ENCODE measurements at regions not wholly inside any gene's neighbourhood (a gene's known extent, or its start where the extent isn't known, plus 50 kb on each side); places are given as distances from the start of the nearest gene placed in this dataset.

- no peaks in the 10 kb centered on the region for H3K9me3 Mint-ChIP-seq
- no peak overlapping the region for H3K27ac Mint-ChIP-seq
- H3K4me1 Mint-ChIP-seq (ENCODE audit: low read depth) = no peaks in the 10 kb centered on the region
- intact Hi-C loops (cut with micrococcal nuclease) = no loop called here
- no peaks in the 10 kb centered on the region for H3K36me3 Mint-ChIP-seq (ENCODE audit: low read depth)
- H3K4me3 Mint-ChIP-seq (ENCODE audit: low read depth) = no peak overlapping the region
- no peaks in the 10 kb centered on the region for H3K27me3 Mint-ChIP-seq (ENCODE audit: low read depth)
- no peak for DNase-seq (ENCODE audit: low spot score)
Observed at GRCh38 chr2:16408331-16409005, 257.2 kb downstream of the CYRIA start.

- H3K27me3 Mint-ChIP-seq (ENCODE audit: low read depth) = no peaks in the 10 kb centered on the region
- intact Hi-C loops (cut with micrococcal nuclease) = no loop called here
- no peaks in the 10 kb centered on the region for H3K9me3 Mint-ChIP-seq
- H3K4me1 Mint-ChIP-seq (ENCODE audit: low read depth) = no peaks in the 10 kb centered on the region
- H3K4me3 Mint-ChIP-seq (ENCODE audit: low read depth) = no peak overlapping the region
- no peak for DNase-seq (ENCODE audit: low spot score)
- no peak overlapping the region for H3K27ac Mint-ChIP-seq
- no peaks in the 10 kb centered on the region for H3K36me3 Mint-ChIP-seq (ENCODE audit: low read depth)
Observed at GRCh38 chr2:16407358-16407757, 258.3 kb downstream of the CYRIA start.

- no peaks in the 10 kb centered on the region for H3K9me3 Mint-ChIP-seq
- no peaks in the 10 kb centered on the region for H3K36me3 Mint-ChIP-seq (ENCODE audit: low read depth)
- intact Hi-C loops (cut with micrococcal nuclease) = no loop called here
Observed at GRCh38 chr2:16406496-16407289, 258.9 kb downstream of the CYRIA start.

GRCh38 chr2:16405551-16405950 is 260.1 kb downstream of the CYRIA start:
- no peak for DNase-seq (ENCODE audit: low spot score)
- Mint-ChIP-seq H3K4me1 (ENCODE audit: low read depth) (no peaks in the 10 kb centered on the region), H3K36me3 (ENCODE audit: low read depth) (no peaks in the 10 kb centered on the region), H3K27ac (no peak overlapping the region), H3K4me3 (ENCODE audit: low read depth) (no peak overlapping the region), H3K27me3 (ENCODE audit: low read depth) (no peaks in the 10 kb centered on the region), H3K9me3 (no peaks in the 10 kb centered on the region)
- intact Hi-C loops (cut with micrococcal nuclease) = no loop called here

More at GRCh38 chr2:16406496-16407289, 258.9 kb downstream of the CYRIA start:
- no peak overlapping the region for H3K4me3 Mint-ChIP-seq (ENCODE audit: low read depth)
- no peak for DNase-seq (ENCODE audit: low spot score)
- H3K4me1 Mint-ChIP-seq (ENCODE audit: low read depth) = no peaks in the 10 kb centered on the region
- H3K27me3 Mint-ChIP-seq (ENCODE audit: low read depth) = no peaks in the 10 kb centered on the region
- H3K27ac Mint-ChIP-seq = no peak overlapping the region

GRCh38 chr2:16404551-16405300 is 260.9 kb downstream of the CYRIA start:
- Mint-ChIP-seq H3K4me3 (ENCODE audit: low read depth) (no peak overlapping the region), H3K27ac (no peak overlapping the region), H3K27me3 (ENCODE audit: low read depth) (no peaks in the 10 kb centered on the region)

GRCh38 chr2:16404146-16404545 is 261.5 kb downstream of the CYRIA start:
- Mint-ChIP-seq H3K27me3 (ENCODE audit: low read depth) (no peaks in the 10 kb centered on the region), H3K4me1 (ENCODE audit: low read depth) (no peaks in the 10 kb centered on the region), H3K27ac (no peak overlapping the region), H3K9me3 (no peaks in the 10 kb centered on the region), H3K36me3 (ENCODE audit: low read depth) (no peaks in the 10 kb centered on the region), H3K4me3 (ENCODE audit: low read depth) (no peak overlapping the region)
- no peak for DNase-seq (ENCODE audit: low spot score)
- intact Hi-C loops (cut with micrococcal nuclease) = no loop called here

More at GRCh38 chr2:16404551-16405300, 260.9 kb downstream of the CYRIA start:
- no peak for DNase-seq (ENCODE audit: low spot score)
- intact Hi-C loops (cut with micrococcal nuclease) = no loop called here
- Mint-ChIP-seq H3K36me3 (ENCODE audit: low read depth) (no peaks in the 10 kb centered on the region), H3K9me3 (no peaks in the 10 kb centered on the region), H3K4me1 (ENCODE audit: low read depth) (no peaks in the 10 kb centered on the region)

- Mint-ChIP-seq H3K9me3 (no peaks in the 10 kb centered on the region), H3K27ac (no peak overlapping the region), H3K27me3 (ENCODE audit: low read depth) (no peaks in the 10 kb centered on the region), H3K36me3 (ENCODE audit: low read depth) (no peaks in the 10 kb centered on the region), H3K4me1 (ENCODE audit: low read depth) (no peaks in the 10 kb centered on the region), H3K4me3 (ENCODE audit: low read depth) (no peak overlapping the region)
- intact Hi-C loops (cut with micrococcal nuclease) = no loop called here
- DNase-seq (ENCODE audit: low spot score) = no peak
Observed at GRCh38 chr2:16402891-16403290, 262.7 kb downstream of the CYRIA start.

- H3K9me3 Mint-ChIP-seq = no peaks in the 10 kb centered on the region
- DNase-seq (ENCODE audit: low spot score) = no peak
- H3K27me3 Mint-ChIP-seq (ENCODE audit: low read depth) = no peaks in the 10 kb centered on the region
- no peaks in the 10 kb centered on the region for H3K4me1 Mint-ChIP-seq (ENCODE audit: low read depth)
- H3K27ac Mint-ChIP-seq = no peak overlapping the region
- no peaks in the 10 kb centered on the region for H3K36me3 Mint-ChIP-seq (ENCODE audit: low read depth)
- intact Hi-C loops (cut with micrococcal nuclease) = no loop called here
- H3K4me3 Mint-ChIP-seq (ENCODE audit: low read depth) = no peak overlapping the region
Observed at GRCh38 chr2:16401761-16402300, 263.8 kb downstream of the CYRIA start.

GRCh38 chr2:16400127-16400623 is 265.5 kb downstream of the CYRIA start:
- Mint-ChIP-seq H3K9me3 (no peaks in the 10 kb centered on the region), H3K36me3 (ENCODE audit: low read depth) (no peaks in the 10 kb centered on the region), H3K4me1 (ENCODE audit: low read depth) (no peaks in the 10 kb centered on the region), H3K27me3 (ENCODE audit: low read depth) (no peaks in the 10 kb centered on the region), H3K4me3 (ENCODE audit: low read depth) (no peak overlapping the region), H3K27ac (no peak overlapping the region)
- no peak for DNase-seq (ENCODE audit: low spot score)
- intact Hi-C loops (cut with micrococcal nuclease) = no loop called here

- Mint-ChIP-seq H3K36me3 (ENCODE audit: low read depth) (no peaks in the 10 kb centered on the region), H3K27ac (no peak overlapping the region), H3K9me3 (no peaks in the 10 kb centered on the region), H3K4me3 (ENCODE audit: low read depth) (no peak overlapping the region), H3K4me1 (ENCODE audit: low read depth) (no peaks in the 10 kb centered on the region), H3K27me3 (ENCODE audit: low read depth) (no peaks in the 10 kb centered on the region)
- DNase-seq (ENCODE audit: low spot score) = no peak
- intact Hi-C loops (cut with micrococcal nuclease) = no loop called here
Observed at GRCh38 chr2:16398486-16399043, 267.1 kb downstream of the CYRIA start.

- intact Hi-C loops (cut with micrococcal nuclease) = no loop called here
- no peak for DNase-seq (ENCODE audit: low spot score)
- no peaks in the 10 kb centered on the region for H3K27me3 Mint-ChIP-seq (ENCODE audit: low read depth)
- H3K36me3 Mint-ChIP-seq (ENCODE audit: low read depth) = no peaks in the 10 kb centered on the region
- no peak overlapping the region for H3K27ac Mint-ChIP-seq
- H3K9me3 Mint-ChIP-seq = no peaks in the 10 kb centered on the region
- H3K4me1 Mint-ChIP-seq (ENCODE audit: low read depth) = no peaks in the 10 kb centered on the region
- H3K4me3 Mint-ChIP-seq (ENCODE audit: low read depth) = no peak overlapping the region
Observed at GRCh38 chr2:16397681-16398475, 267.8 kb downstream of the CYRIA start.

- Mint-ChIP-seq H3K9me3 (no peaks in the 10 kb centered on the region), H3K4me1 (ENCODE audit: low read depth) (no peaks in the 10 kb centered on the region), H3K27me3 (ENCODE audit: low read depth) (no peaks in the 10 kb centered on the region), H3K36me3 (ENCODE audit: low read depth) (no peaks in the 10 kb centered on the region), H3K27ac (no peak overlapping the region), H3K4me3 (ENCODE audit: low read depth) (no peak overlapping the region)
- intact Hi-C loops (cut with micrococcal nuclease) = no loop called here
- no peak for DNase-seq (ENCODE audit: low spot score)
Observed at GRCh38 chr2:16396986-16397385, 268.6 kb downstream of the CYRIA start.

Data from activated T-helper 2 cell treated with anti-CD3 and anti-CD28 coated beads, Interferon-gamma antibody, Interleukin-2, Interleukin-4, amounts not matched to agents 10 μg/mL and 5 μg/mL and 100 μg/mL, durations not matched to agents 14 hours and 24 hours and 36 hours (primary cell).